T-helper 1 cell treated with Interleukin-12 subunit alpha and Interleukin-12 subunit beta and Interleukin-4 antibody, amounts not matched to agents 30 μg/mL and 1 μg/mL, for 36 hours (primary cell): ENCODE measurements at regions not wholly inside any gene's neighbourhood (a gene's known extent, or its start where the extent isn't known, plus 50 kb on each side); places are given as distances from the start of the nearest gene placed in this dataset.
"Not testable (repeated sequence)": the region's sequence is repeated elsewhere in the genome, so short reads cannot be mapped to it uniquely, and the experiment has no call there.

ENCODE experiments used
- H3K27ac Mint-ChIP-seq: one replicate; pipeline ENCODE4 v1.8.0; 2021; ENCODE audit warnings: mild to moderate bottlenecking, mixed read lengths
- H3K27me3 Mint-ChIP-seq: one replicate; pipeline ENCODE4 v1.8.0; 2021; ENCODE audit warnings: low read depth, mixed read lengths
- H3K36me3 Mint-ChIP-seq: one replicate; pipeline ENCODE4 v1.8.0; 2021; ENCODE audit warnings: low read depth, mixed read lengths
- H3K4me1 Mint-ChIP-seq: one replicate; pipeline ENCODE4 v1.8.0; 2021; ENCODE audit warnings: low read depth, mixed read lengths
- H3K4me3 Mint-ChIP-seq: one replicate; pipeline ENCODE4 v1.8.0; 2021; ENCODE audit warnings: mild to moderate bottlenecking, moderate library complexity, mixed read lengths
- H3K9me3 Mint-ChIP-seq: one replicate; pipeline ENCODE4 v1.8.0; 2021; ENCODE audit warnings: mixed read lengths

GRCh38 chr22:48911647-48912046, 916.0 kb downstream of the BRD1 start:
- H3K27ac Mint-ChIP-seq, H3K36me3 Mint-ChIP-seq, H3K4me3 Mint-ChIP-seq, H3K4me1 Mint-ChIP-seq: not testable (repeated sequence)
- H3K9me3 Mint-ChIP-seq, result peaks cover 16% of the 10 kb centered on the region
- H3K27me3 Mint-ChIP-seq, result peaks cover 14% of the 10 kb centered on the region

- peaks cover 15% of the 10 kb centered on the region for H3K9me3 Mint-ChIP-seq
- H3K4me1 Mint-ChIP-seq, H3K36me3 Mint-ChIP-seq, H3K4me3 Mint-ChIP-seq, H3K27ac Mint-ChIP-seq: not testable (repeated sequence)
- H3K27me3 Mint-ChIP-seq, result peaks cover 14% of the 10 kb centered on the region
Observed at GRCh38 chr22:48911067-48911466, 916.6 kb downstream of the BRD1 start.

- H3K27ac Mint-ChIP-seq, result no peak overlapping the region
- H3K27me3 Mint-ChIP-seq, result peaks cover 7% of the 10 kb centered on the region
- H3K4me3 Mint-ChIP-seq, result no peak overlapping the region
- no peaks in the 10 kb centered on the region for H3K36me3 Mint-ChIP-seq
- H3K4me1 Mint-ChIP-seq, result peaks cover 2% of the 10 kb centered on the region
- H3K9me3 Mint-ChIP-seq, result peaks cover 4% of the 10 kb centered on the region
Observed at GRCh38 chr22:48908547-48908946, 919.1 kb downstream of the BRD1 start.

- Mint-ChIP-seq H3K4me1 (no peaks in the 10 kb centered on the region), H3K27ac (no peak overlapping the region), H3K4me3 (no peak overlapping the region), H3K36me3 (no peaks in the 10 kb centered on the region), H3K9me3 (peaks cover 4% of the 10 kb centered on the region), H3K27me3 (no peaks in the 10 kb centered on the region)
Observed at GRCh38 chr22:48907591-48907990, 920.1 kb downstream of the BRD1 start.

GRCh38 chr22:48906216-48906835, 921.3 kb downstream of the BRD1 start:
- Mint-ChIP-seq H3K4me3 (no peak overlapping the region), H3K9me3 (peaks cover 4% of the 10 kb centered on the region), H3K27me3 (no peaks in the 10 kb centered on the region), H3K27ac (no peak overlapping the region), H3K36me3 (no peaks in the 10 kb centered on the region), H3K4me1 (no peaks in the 10 kb centered on the region)

GRCh38 chr22:48905206-48905975, 922.3 kb downstream of the BRD1 start:
- peaks cover under 1% of the 10 kb centered on the region for H3K9me3 Mint-ChIP-seq
- no peaks in the 10 kb centered on the region for H3K4me1 Mint-ChIP-seq
- no peaks in the 10 kb centered on the region for H3K36me3 Mint-ChIP-seq
- H3K4me3 Mint-ChIP-seq, result no peak overlapping the region
- H3K27ac Mint-ChIP-seq, result no peak overlapping the region
- no peaks in the 10 kb centered on the region for H3K27me3 Mint-ChIP-seq

- Mint-ChIP-seq H3K27me3 (no peaks in the 10 kb centered on the region), H3K4me3 (no peak overlapping the region), H3K27ac (no peak overlapping the region), H3K4me1 (no peaks in the 10 kb centered on the region), H3K36me3 (no peaks in the 10 kb centered on the region), H3K9me3 (no peaks in the 10 kb centered on the region)
Observed at GRCh38 chr22:48902983-48903650, 924.6 kb downstream of the BRD1 start.

GRCh38 chr22:48902001-48902869, 925.4 kb downstream of the BRD1 start:
- Mint-ChIP-seq H3K27ac (no peak overlapping the region), H3K9me3 (no peaks in the 10 kb centered on the region), H3K27me3 (no peaks in the 10 kb centered on the region), H3K36me3 (no peaks in the 10 kb centered on the region), H3K4me1 (no peaks in the 10 kb centered on the region), H3K4me3 (no peak overlapping the region)

- Mint-ChIP-seq H3K9me3 (no peaks in the 10 kb centered on the region), H3K4me1 (no peaks in the 10 kb centered on the region), H3K36me3 (no peaks in the 10 kb centered on the region), H3K27me3 (no peaks in the 10 kb centered on the region), H3K27ac (no peak overlapping the region), H3K4me3 (no peak overlapping the region)
Observed at GRCh38 chr22:48901324-48901723, 926.3 kb downstream of the BRD1 start.

GRCh38 chr22:48900626-48901025, 927.0 kb downstream of the BRD1 start:
- Mint-ChIP-seq H3K9me3 (no peaks in the 10 kb centered on the region), H3K4me1 (no peaks in the 10 kb centered on the region), H3K27me3 (no peaks in the 10 kb centered on the region), H3K4me3 (no peak overlapping the region), H3K36me3 (no peaks in the 10 kb centered on the region), H3K27ac (no peak overlapping the region)

GRCh38 chr22:48900327-48900597, 927.4 kb downstream of the BRD1 start:
- H3K27me3 Mint-ChIP-seq, result no peaks in the 10 kb centered on the region
- no peaks in the 10 kb centered on the region for H3K36me3 Mint-ChIP-seq
- H3K9me3 Mint-ChIP-seq, result no peaks in the 10 kb centered on the region
- no peaks in the 10 kb centered on the region for H3K4me1 Mint-ChIP-seq
- H3K27ac Mint-ChIP-seq, result no peak overlapping the region
- no peak overlapping the region for H3K4me3 Mint-ChIP-seq

- Mint-ChIP-seq H3K27me3 (no peaks in the 10 kb centered on the region), H3K36me3 (no peaks in the 10 kb centered on the region), H3K27ac (no peak overlapping the region), H3K9me3 (no peaks in the 10 kb centered on the region), H3K4me1 (no peaks in the 10 kb centered on the region), H3K4me3 (no peak overlapping the region)
Observed at GRCh38 chr22:48899523-48900326, 927.9 kb downstream of the BRD1 start.

- H3K27me3 Mint-ChIP-seq, result no peaks in the 10 kb centered on the region
- no peaks in the 10 kb centered on the region for H3K4me1 Mint-ChIP-seq
- H3K36me3 Mint-ChIP-seq, result no peaks in the 10 kb centered on the region
- no peak overlapping the region for H3K27ac Mint-ChIP-seq
- H3K9me3 Mint-ChIP-seq, result no peaks in the 10 kb centered on the region
- H3K4me3 Mint-ChIP-seq, result no peak overlapping the region
Observed at GRCh38 chr22:48898524-48899250, 929.0 kb downstream of the BRD1 start.
